ENCODE measurements at regions not wholly inside any gene's neighbourhood (a gene's known extent, or its start where the extent isn't known, plus 50 kb on each side); places are given as distances from the start of the nearest gene placed in this dataset.
A peak's percentile ranks its signal among the peaks of the same experiment; 100 is the strongest.
"Not testable (repeated sequence)": the region's sequence is repeated elsewhere in the genome, so short reads cannot be mapped to it uniquely, and the experiment has no call there.

GRCh38 chr2:11942178-11942569, 195.7 kb downstream of the LPIN1 start:
- H3K9ac ChIP-seq (ENCODE audit: insufficient read length, low read depth), result no peak overlapping the region
- H3K9me3 ChIP-seq (ENCODE audit: insufficient read depth, low read length), result no peaks in the 10 kb centered on the region
- H3K4me1 ChIP-seq (ENCODE audit: insufficient read depth, insufficient read length), result no peaks in the 10 kb centered on the region
- DNase-seq (ENCODE audit: low read depth, low spot score), result no peak
- no peak overlapping the region for H3K4me3 ChIP-seq (ENCODE audit: insufficient read length, low read depth)
- no peaks in the 10 kb centered on the region for H3K27me3 ChIP-seq (ENCODE audit: insufficient read depth, insufficient read length)
- TF ChIP-seq SUZ12 (IDR thresholded peaks at IDR 0.05; ENCODE audit: extremely low read depth, insufficient read depth, insufficient read length), result no peak
- TF ChIP-seq ZNF274 (IDR thresholded peaks at IDR 0.05; ENCODE audit: low read depth, low read length), result no peak
- TF ChIP-seq YY1 (IDR thresholded peaks at IDR 0.05; ENCODE audit: insufficient read depth, insufficient read length), result no peak
- no peaks in the 10 kb centered on the region for H3K36me3 ChIP-seq (ENCODE audit: insufficient read depth, insufficient read length, low read length)

DNA sequence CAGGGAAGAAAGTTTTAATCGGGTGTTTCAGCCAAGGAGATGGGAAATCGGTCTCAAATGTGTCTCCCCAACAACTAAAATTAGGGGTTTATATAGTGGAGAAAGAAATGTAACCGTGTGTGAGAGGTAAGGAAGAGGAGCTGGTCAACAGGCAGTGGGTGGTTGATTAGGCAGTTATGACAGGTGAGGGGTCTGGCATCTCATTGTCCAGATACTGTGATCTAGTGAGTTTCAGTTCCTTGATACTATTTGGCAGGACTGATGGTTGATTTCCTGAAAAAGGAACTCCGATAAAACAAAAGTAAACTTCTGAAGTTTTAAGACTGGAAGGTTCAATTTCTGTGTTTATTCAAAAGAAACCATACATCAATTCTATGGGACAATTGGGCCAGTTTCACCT, 197.9 kb downstream of the LPIN1 start:
- Histone ChIP-seq H3K4me3 (ENCODE audit: insufficient read length, low read depth) (no peak overlapping the region), H3K36me3 (ENCODE audit: insufficient read depth, insufficient read length, low read length) (no peaks in the 10 kb centered on the region), H3K4me1 (ENCODE audit: insufficient read depth, insufficient read length) (no peaks in the 10 kb centered on the region), H3K9me3 (ENCODE audit: insufficient read depth, low read length) (no peaks in the 10 kb centered on the region), H3K9ac (ENCODE audit: insufficient read length, low read depth) (no peak overlapping the region), H3K27me3 (ENCODE audit: insufficient read depth, insufficient read length) (no peaks in the 10 kb centered on the region)
- no peak for DNase-seq (ENCODE audit: low read depth, low spot score)
- TF ChIP-seq ZNF274 (IDR thresholded peaks at IDR 0.05; ENCODE audit: low read depth, low read length), result no peak
- TF ChIP-seq SUZ12 (IDR thresholded peaks at IDR 0.05; ENCODE audit: extremely low read depth, insufficient read depth, insufficient read length), result no peak
- no peak for TF ChIP-seq YY1 (IDR thresholded peaks at IDR 0.05; ENCODE audit: insufficient read depth, insufficient read length)

DNA sequence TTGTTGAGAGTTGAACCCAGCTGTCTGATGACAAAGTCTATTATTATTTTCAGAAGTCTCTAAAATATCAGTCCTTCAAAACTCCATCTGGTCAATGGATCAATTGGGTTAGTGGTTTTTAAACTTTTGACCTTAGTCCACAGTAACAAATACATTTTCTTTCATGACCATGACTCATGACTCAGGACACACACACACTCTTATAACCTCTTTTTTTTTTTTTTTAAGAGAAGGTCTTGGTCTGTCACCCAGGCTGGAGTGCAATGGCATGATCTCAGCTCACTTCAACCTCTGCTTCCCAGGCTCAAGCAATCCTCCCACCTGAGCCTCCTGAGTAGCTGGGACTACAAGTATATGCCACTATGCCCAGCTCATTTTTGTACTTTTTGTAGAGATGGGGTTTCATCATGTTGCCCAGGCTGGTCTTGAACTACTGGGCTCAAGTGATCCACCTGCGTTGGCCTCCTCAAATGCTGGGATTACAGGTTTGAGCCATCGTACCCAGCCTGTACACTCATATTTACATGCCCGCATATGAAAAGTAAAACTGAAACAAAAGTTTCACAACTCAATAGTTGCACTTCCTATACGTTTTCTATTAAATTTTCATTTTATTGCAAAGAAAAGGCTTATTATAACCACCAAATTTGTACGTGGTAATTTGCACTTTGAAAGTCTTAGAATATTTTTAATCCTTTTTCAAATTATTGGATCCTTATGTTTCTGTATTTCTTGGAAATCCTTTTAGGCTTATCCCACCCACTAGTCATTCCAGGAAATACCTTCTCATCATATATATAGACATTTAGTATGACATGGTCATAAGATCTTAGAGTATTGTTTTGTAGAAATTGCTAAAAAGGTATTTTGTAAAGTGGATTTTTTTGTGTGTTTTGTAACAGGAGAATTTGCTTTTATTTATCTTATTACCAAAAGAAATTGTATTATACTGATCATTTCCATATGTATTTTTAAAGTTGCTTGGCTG, 199.0 kb downstream of the LPIN1 start:
- DNase-seq (ENCODE audit: low read depth, low spot score), result no peak
- H3K4me1 ChIP-seq (ENCODE audit: insufficient read depth, insufficient read length), result no peaks in the 10 kb centered on the region
- no peak for TF ChIP-seq YY1 (IDR thresholded peaks at IDR 0.05; ENCODE audit: insufficient read depth, insufficient read length)
- TF ChIP-seq SUZ12 (IDR thresholded peaks at IDR 0.05; ENCODE audit: extremely low read depth, insufficient read depth, insufficient read length), result no peak
- TF ChIP-seq ZNF274 (IDR thresholded peaks at IDR 0.05; ENCODE audit: low read depth, low read length), result no peak
- no peaks in the 10 kb centered on the region for H3K27me3 ChIP-seq (ENCODE audit: insufficient read depth, insufficient read length)
- no peak overlapping the region for H3K4me3 ChIP-seq (ENCODE audit: insufficient read length, low read depth)
- H3K9me3 ChIP-seq (ENCODE audit: insufficient read depth, low read length), result no peaks in the 10 kb centered on the region
- no peak overlapping the region for H3K9ac ChIP-seq (ENCODE audit: insufficient read length, low read depth)
- H3K36me3 ChIP-seq (ENCODE audit: insufficient read depth, insufficient read length, low read length), result no peaks in the 10 kb centered on the region

DNA sequence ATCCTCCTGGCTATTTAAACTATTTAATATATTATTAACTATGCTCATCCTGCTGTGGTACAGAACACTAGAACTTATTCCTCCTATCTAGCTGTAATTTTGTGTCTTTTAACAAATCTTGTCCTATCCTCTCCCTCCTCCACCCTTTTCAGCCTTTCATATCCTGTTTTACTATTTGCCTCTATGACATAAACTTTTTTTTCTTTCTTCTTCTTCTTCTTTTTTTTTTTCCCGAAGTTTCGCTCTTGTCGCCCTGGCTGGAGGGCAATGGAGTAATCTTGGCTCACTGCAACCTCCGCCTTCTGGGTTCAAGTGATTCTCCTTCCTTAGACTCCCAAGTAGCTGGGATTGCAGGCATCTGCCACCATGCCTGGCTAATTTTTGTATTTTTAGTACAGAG, 201.5 kb downstream of the LPIN1 start:
- H3K27me3 ChIP-seq (ENCODE audit: insufficient read depth, insufficient read length), result no peaks in the 10 kb centered on the region
- no peak overlapping the region for H3K4me3 ChIP-seq (ENCODE audit: insufficient read length, low read depth)
- H3K9me3 ChIP-seq (ENCODE audit: insufficient read depth, low read length), result no peaks in the 10 kb centered on the region
- H3K9ac ChIP-seq (ENCODE audit: insufficient read length, low read depth), result no peak overlapping the region
- no peaks in the 10 kb centered on the region for H3K4me1 ChIP-seq (ENCODE audit: insufficient read depth, insufficient read length)
- TF ChIP-seq ZNF274 (IDR thresholded peaks at IDR 0.05; ENCODE audit: low read depth, low read length), result no peak
- no peak for TF ChIP-seq SUZ12 (IDR thresholded peaks at IDR 0.05; ENCODE audit: extremely low read depth, insufficient read depth, insufficient read length)
- TF ChIP-seq YY1 (IDR thresholded peaks at IDR 0.05; ENCODE audit: insufficient read depth, insufficient read length), result no peak
- no peak for DNase-seq (ENCODE audit: low read depth, low spot score)
- H3K36me3 ChIP-seq (ENCODE audit: insufficient read depth, insufficient read length, low read length), result no peaks in the 10 kb centered on the region

- Histone ChIP-seq H3K9me3 (ENCODE audit: insufficient read depth, low read length) (no peaks in the 10 kb centered on the region), H3K27me3 (ENCODE audit: insufficient read depth, insufficient read length) (no peaks in the 10 kb centered on the region), H3K4me3 (ENCODE audit: insufficient read length, low read depth) (no peak overlapping the region), H3K4me1 (ENCODE audit: insufficient read depth, insufficient read length) (no peaks in the 10 kb centered on the region), H3K36me3 (ENCODE audit: insufficient read depth, insufficient read length, low read length) (no peaks in the 10 kb centered on the region), H3K9ac (ENCODE audit: insufficient read length, low read depth) (no peak overlapping the region)
- DNase-seq (ENCODE audit: low read depth, low spot score), result no peak
- no peak for TF ChIP-seq YY1 (IDR thresholded peaks at IDR 0.05; ENCODE audit: insufficient read depth, insufficient read length)
- no peak for TF ChIP-seq SUZ12 (IDR thresholded peaks at IDR 0.05; ENCODE audit: extremely low read depth, insufficient read depth, insufficient read length)
- no peak for TF ChIP-seq ZNF274 (IDR thresholded peaks at IDR 0.05; ENCODE audit: low read depth, low read length)
Measured at GRCh38 chr2:11949732-11950523, 203.5 kb downstream of the LPIN1 start.

DNA sequence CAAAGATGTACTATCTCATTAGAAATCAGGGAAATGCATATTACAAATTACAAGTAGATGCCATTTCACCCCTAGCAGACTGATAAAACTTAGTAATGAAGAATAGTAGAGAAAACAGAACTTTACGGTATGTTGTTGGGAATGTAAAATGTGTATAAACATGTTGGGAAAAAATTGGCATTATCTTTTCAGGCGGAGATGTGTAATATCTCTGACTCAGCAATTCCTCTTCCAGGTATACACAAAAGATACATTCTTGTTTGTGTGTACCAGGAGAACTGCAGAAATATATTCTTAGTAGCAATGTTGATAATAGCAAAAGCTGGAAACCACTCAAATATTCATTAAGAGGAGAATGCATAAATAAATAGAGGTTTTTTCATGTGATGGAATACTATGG, 204.5 kb downstream of the LPIN1 start:
- Histone ChIP-seq H3K4me1 (ENCODE audit: insufficient read depth, insufficient read length) (no peaks in the 10 kb centered on the region), H3K9me3 (ENCODE audit: insufficient read depth, low read length) (no peaks in the 10 kb centered on the region), H3K27me3 (ENCODE audit: insufficient read depth, insufficient read length) (no peaks in the 10 kb centered on the region), H3K36me3 (ENCODE audit: insufficient read depth, insufficient read length, low read length) (no peaks in the 10 kb centered on the region), H3K4me3 (ENCODE audit: insufficient read length, low read depth) (no peak overlapping the region), H3K9ac (ENCODE audit: insufficient read length, low read depth) (no peak overlapping the region)
- DNase-seq (ENCODE audit: low read depth, low spot score), result no peak
- TF ChIP-seq YY1 (IDR thresholded peaks at IDR 0.05; ENCODE audit: insufficient read depth, insufficient read length), result no peak
- no peak for TF ChIP-seq SUZ12 (IDR thresholded peaks at IDR 0.05; ENCODE audit: extremely low read depth, insufficient read depth, insufficient read length)
- TF ChIP-seq ZNF274 (IDR thresholded peaks at IDR 0.05; ENCODE audit: low read depth, low read length), result no peak

- peak; percentile 11 for DNase-seq (ENCODE audit: low read depth, low spot score)
- H3K9me3 ChIP-seq (ENCODE audit: insufficient read depth, low read length); H3K36me3 ChIP-seq (ENCODE audit: insufficient read depth, insufficient read length, low read length); H3K27me3 ChIP-seq (ENCODE audit: insufficient read depth, insufficient read length); H3K4me3 ChIP-seq (ENCODE audit: insufficient read length, low read depth); H3K4me1 ChIP-seq (ENCODE audit: insufficient read depth, insufficient read length); H3K9ac ChIP-seq (ENCODE audit: insufficient read length, low read depth): not testable (repeated sequence)
Measured at GRCh38 chr2:11951492-11951891, 205.1 kb downstream of the LPIN1 start.
